ENCODE measurements at regions not wholly inside any gene's neighbourhood (a gene's known extent, or its start where the extent isn't known, plus 50 kb on each side); places are given as distances from the start of the nearest gene placed in this dataset.

DNA sequence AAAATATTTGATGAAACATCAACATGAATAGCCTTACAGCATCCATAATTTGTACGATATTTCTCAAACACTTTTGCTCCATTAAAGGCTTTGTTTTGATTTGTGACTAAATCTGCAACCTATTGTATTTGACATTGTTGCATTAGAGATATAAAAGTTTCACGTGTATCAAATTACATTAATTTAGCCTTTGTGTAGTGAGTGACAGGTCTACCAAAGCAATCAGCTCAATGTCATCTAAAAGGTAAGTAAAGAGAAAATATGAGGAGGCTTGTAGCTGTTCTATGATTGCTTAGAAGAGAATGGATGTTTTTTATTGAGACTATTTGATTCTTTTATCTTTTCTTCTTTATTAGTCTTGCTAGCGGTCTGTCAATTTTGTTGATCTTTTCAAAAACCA, 430.2 kb downstream of the GALR1 start:
- ChIA-PET CTCF (interaction anchor here (1.0 kb wide), 1 partner anchor 877 kb away, joined by 3 read pairs; no protein-coding TSS in a partner anchor), POLR2A (no interaction called here)
- no peak for DNase-seq (ENCODE audit: extremely low spot score)
- TF ChIP-seq CTCF (IDR thresholded peaks at IDR 0.05; ENCODE audit: control extremely low read depth, extremely low read depth, low read depth, missing control alignments): no peak

- no peak for TF ChIP-seq CTCF (IDR thresholded peaks at IDR 0.05; ENCODE audit: control extremely low read depth, extremely low read depth, low read depth, missing control alignments)
- DNase-seq (ENCODE audit: extremely low spot score): no peak
- ChIA-PET CTCF (no interaction called here), POLR2A (no interaction called here)
These were observed 450.4 kb downstream of the GALR1 start for GRCh38 chr18:77700051-77700450.

GRCh38 chr18:77701977-77702376, 452.3 kb downstream of the GALR1 start:
- no peak for DNase-seq (ENCODE audit: extremely low spot score)
- CTCF ChIA-PET: no interaction called here
- no peak for TF ChIP-seq CTCF (IDR thresholded peaks at IDR 0.05; ENCODE audit: control extremely low read depth, extremely low read depth, low read depth, missing control alignments)
- POLR2A ChIA-PET: no interaction called here

- ChIA-PET POLR2A (no interaction called here), CTCF (no interaction called here)
- DNase-seq (ENCODE audit: extremely low spot score): no peak
- TF ChIP-seq CTCF (IDR thresholded peaks at IDR 0.05; ENCODE audit: control extremely low read depth, extremely low read depth, low read depth, missing control alignments): peak; percentile 5
These were observed 453.0 kb downstream of the GALR1 start for GRCh38 chr18:77702686-77703085.

GRCh38 chr18:77705301-77705700, 455.7 kb downstream of the GALR1 start:
- DNase-seq (ENCODE audit: extremely low spot score): no peak
- no peak for TF ChIP-seq CTCF (IDR thresholded peaks at IDR 0.05; ENCODE audit: control extremely low read depth, extremely low read depth, low read depth, missing control alignments)
- CTCF ChIA-PET: no interaction called here
- POLR2A ChIA-PET: no interaction called here

GRCh38 chr18:77708826-77709506, 459.3 kb downstream of the GALR1 start:
- ChIA-PET POLR2A (no interaction called here), CTCF (interaction anchor here (1.0 to 2.1 kb wide), 3 partner anchors 11 to 52 kb away, joined by 3 to 6 read pairs (median 3); no protein-coding TSS in a partner anchor)
- no peak for TF ChIP-seq CTCF (IDR thresholded peaks at IDR 0.05; ENCODE audit: control extremely low read depth, extremely low read depth, low read depth, missing control alignments)
- no peak for DNase-seq (ENCODE audit: extremely low spot score)

All from GM10248 (cell line).